Fibroblast of lung (primary cell): ENCODE measurements at regions not wholly inside any gene's neighbourhood (a gene's known extent, or its start where the extent isn't known, plus 50 kb on each side); places are given as distances from the start of the nearest gene placed in this dataset.

Experiments used
- DNase-seq, 2 donors: peaks; one replicate each; pipeline versions ENCODE4 v3.0.0 to v3.0.0-alpha.2; 2010; ENCODE audit warnings: low read depth in 2 of 2
- H2AFZ ChIP-seq: 2 replicates; pipeline ENCODE4 v1.5.1; 2012; ENCODE audit warnings: low read length, control low read depth, inconsistent platforms
- H3K27ac ChIP-seq: 2 replicates; pipeline ENCODE4 v1.5.1; 2011; ENCODE audit warnings: low read length, control low read depth; ENCODE audit not compliant: insufficient read depth
- H3K27me3 ChIP-seq: 2 replicates; pipeline ENCODE4 v1.5.1; 2011; ENCODE audit warnings: mild to moderate bottlenecking, low read length; ENCODE audit not compliant: control insufficient read depth, insufficient read depth
- H3K36me3 ChIP-seq: 2 replicates; pipeline ENCODE4 v1.5.1; 2011; ENCODE audit warnings: low read length; ENCODE audit not compliant: control insufficient read depth, insufficient read depth
- H3K4me1 ChIP-seq: 2 replicates; pipeline ENCODE4 v1.5.1; 2011; ENCODE audit warnings: low read length; ENCODE audit not compliant: control insufficient read depth, insufficient read depth; ENCODE audit errors: extremely low read depth
- H3K4me2 ChIP-seq: 2 replicates; pipeline ENCODE4 v1.5.1; 2011; ENCODE audit warnings: low read length, control low read depth; ENCODE audit not compliant: insufficient read depth; ENCODE audit errors: extremely low read depth
- H3K4me3 ChIP-seq, 4 experiments: fragments of 200-600 bp in 1 of 4; sonication (generic) in 1 of 4; replicated peaks in 1 of 4; 2 replicates each; pipeline ENCODE4 v1.5.1; 2011 to 2016; ENCODE audit warnings: low read length in 4 of 4, low read depth in 3 of 4, mild to moderate bottlenecking in 3 of 4, control low read depth in 2 of 4, inconsistent platforms in 1 of 4, mixed read lengths in 1 of 4; ENCODE audit not compliant: insufficient read depth in 1 of 4; ENCODE audit errors: control extremely low read depth in 1 of 4
- H3K79me2 ChIP-seq: 2 replicates; pipeline ENCODE4 v1.5.1; 2012; ENCODE audit warnings: mild to moderate bottlenecking, low read length, inconsistent platforms; ENCODE audit not compliant: control insufficient read depth, insufficient read depth
- H3K9ac ChIP-seq: 2 replicates; pipeline ENCODE4 v1.5.1; 2011; ENCODE audit warnings: mild to moderate bottlenecking, low read length, control low read depth; ENCODE audit not compliant: insufficient read depth
- H3K9me3 ChIP-seq: 2 replicates; pipeline ENCODE4 v1.5.1; 2012; ENCODE audit warnings: low read depth, low read length; ENCODE audit not compliant: control insufficient read depth, insufficient read depth
- H4K20me1 ChIP-seq: 2 replicates; pipeline ENCODE4 v1.5.1; 2011; ENCODE audit warnings: low read length; ENCODE audit not compliant: control insufficient read depth, insufficient read depth; ENCODE audit errors: extremely low read depth
- CTCF ChIP-seq, 2 donors: IDR thresholded peaks in 1 of 2; conservative IDR thresholded peaks in 1 of 2; 1 replicate in 1 of 2; 2 replicates in 1 of 2; pipeline ENCODE4 v1.5.1; 2011 to 2012; ENCODE audit warnings: low read length in 2 of 2, control low read depth in 1 of 2, inconsistent platforms in 1 of 2, low read depth in 1 of 2, mild to moderate bottlenecking in 1 of 2
- EZH2 ChIP-seq: IDR thresholded peaks from 2 replicates; pipeline ENCODE4 v1.5.1; 2012; ENCODE audit warnings: low read length, control low read depth, mild to moderate bottlenecking; ENCODE audit errors: missing control alignments

- no peak overlapping the region for H3K4me3 ChIP-seq
- H3K4me2 ChIP-seq = no peak overlapping the region
- no peaks in the 10 kb centered on the region for H4K20me1 ChIP-seq
- no peaks in the 10 kb centered on the region for H3K27me3 ChIP-seq
- H3K36me3 ChIP-seq = no peaks in the 10 kb centered on the region
- no peak for DNase-seq
- no peak overlapping the region for H3K27ac ChIP-seq
- no peak for TF ChIP-seq EZH2
- H3K9me3 ChIP-seq = no peaks in the 10 kb centered on the region
- no peak overlapping the region for H3K9ac ChIP-seq
- H3K79me2 ChIP-seq = no peaks in the 10 kb centered on the region
- no peak overlapping the region for H2AFZ ChIP-seq
- no peaks in the 10 kb centered on the region for H3K4me1 ChIP-seq
These were observed 253.2 kb downstream of the NOVA1 start for GRCh38 chr14:26344596-26344995.

- no peak for DNase-seq
- Histone ChIP-seq H2AFZ (no peak overlapping the region), H4K20me1 (no peaks in the 10 kb centered on the region), H3K36me3 (no peaks in the 10 kb centered on the region), H3K4me1 (no peaks in the 10 kb centered on the region), H3K9ac (no peak overlapping the region), H3K27ac (no peak overlapping the region), H3K79me2 (no peaks in the 10 kb centered on the region), H3K9me3 (no peaks in the 10 kb centered on the region), H3K4me3 (no peak overlapping the region), H3K27me3 (no peaks in the 10 kb centered on the region), H3K4me2 (no peak overlapping the region)
- TF ChIP-seq CTCF (conservative IDR thresholded peaks at IDR 0.05 in 1 of 2, IDR thresholded peaks at IDR 0.05 in 1 of 2; ENCODE audit: low read depth in 1 of 2, low read length in 2 of 2) (no peak), EZH2 (no peak)
These were observed 258.5 kb downstream of the NOVA1 start for GRCh38 chr14:26339381-26339780.

- no peaks in the 10 kb centered on the region for H4K20me1 ChIP-seq
These were observed 259.6 kb downstream of the NOVA1 start for GRCh38 chr14:26338231-26338630.

More at GRCh38 chr14:26338231-26338630, 259.6 kb downstream of the NOVA1 start:
- Histone ChIP-seq H3K9ac (no peak overlapping the region), H3K36me3 (no peaks in the 10 kb centered on the region), H3K79me2 (no peaks in the 10 kb centered on the region), H3K27me3 (no peaks in the 10 kb centered on the region), H3K4me2 (no peak overlapping the region), H2AFZ (no peak overlapping the region), H3K4me3 (no peak overlapping the region), H3K9me3 (no peaks in the 10 kb centered on the region), H3K27ac (no peak overlapping the region), H3K4me1 (no peaks in the 10 kb centered on the region)
- no peak for DNase-seq
- TF ChIP-seq CTCF (conservative IDR thresholded peaks at IDR 0.05 in 1 of 2, IDR thresholded peaks at IDR 0.05 in 1 of 2; ENCODE audit: low read depth in 1 of 2, low read length in 2 of 2) = no peak
- no peak for TF ChIP-seq EZH2
